ENCODE measurements at regions not wholly inside any gene's neighbourhood (a gene's known extent, or its start where the extent isn't known, plus 50 kb on each side); places are given as distances from the start of the nearest gene placed in this dataset.
"Not testable (repeated sequence)": the region's sequence is repeated elsewhere in the genome, so short reads cannot be mapped to it uniquely, and the experiment has no call there.

DNA sequence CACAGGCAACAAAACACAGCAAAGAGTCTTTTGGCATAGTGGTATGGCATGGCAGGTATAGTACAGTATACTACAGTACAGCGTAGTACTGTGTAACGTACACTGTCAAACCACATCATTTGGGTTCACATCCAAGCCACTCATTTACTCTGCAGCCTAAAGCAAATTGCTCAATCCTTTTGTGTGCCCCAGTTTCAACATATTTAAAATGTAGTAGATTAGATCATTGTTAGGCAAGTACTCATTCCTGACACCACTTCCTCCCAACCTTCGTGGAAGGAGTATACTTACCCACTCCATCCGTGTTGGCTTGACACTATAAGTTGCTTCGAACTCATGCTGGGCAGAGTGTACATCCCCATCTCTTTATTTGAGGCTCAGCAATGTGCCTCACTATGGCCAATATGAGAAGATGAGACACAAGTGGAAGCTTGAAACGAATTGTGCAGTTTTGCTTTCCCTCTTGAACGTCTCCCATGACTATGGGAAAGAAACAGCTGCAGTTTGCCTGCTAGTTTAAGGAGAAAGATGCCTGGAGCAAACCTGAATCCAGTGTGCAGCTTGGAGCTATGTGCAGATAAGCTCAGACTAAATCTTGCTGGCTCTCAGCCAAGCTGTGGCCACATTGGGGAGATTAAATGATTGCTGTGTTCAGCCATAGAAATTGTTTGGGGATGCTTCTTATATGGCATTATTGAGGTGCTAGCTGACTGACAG, 85.7 kb upstream of the TBL1X start:
- DNase-seq (ENCODE audit: low read depth, low spot score), result no peak

GRCh38 chrX:9379697-9380551, 84.9 kb upstream of the TBL1X start:
- DNase-seq (ENCODE audit: low read depth, low spot score), result no peak

DNA sequence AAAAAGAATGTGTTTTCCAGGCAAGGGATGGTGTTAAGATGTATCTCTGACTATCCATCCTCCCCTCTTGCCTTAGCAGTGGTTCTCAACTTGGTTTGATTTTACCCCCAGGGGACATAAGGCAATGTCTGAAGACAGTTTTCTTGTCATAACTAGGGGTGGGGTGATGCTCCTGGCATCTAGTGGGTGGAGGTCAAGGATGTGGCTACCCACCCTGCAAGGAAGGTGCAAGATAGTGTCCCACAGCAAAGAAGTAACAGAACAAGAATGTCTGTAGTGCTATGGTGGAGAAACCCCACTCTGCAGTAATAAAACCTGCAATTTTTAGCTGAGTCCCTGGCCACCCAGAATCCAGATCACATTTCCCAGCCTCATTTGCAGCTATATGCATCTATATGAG, 81.2 kb upstream of the TBL1X start:
- DNase-seq (ENCODE audit: low read depth, low spot score), result no peak

DNA sequence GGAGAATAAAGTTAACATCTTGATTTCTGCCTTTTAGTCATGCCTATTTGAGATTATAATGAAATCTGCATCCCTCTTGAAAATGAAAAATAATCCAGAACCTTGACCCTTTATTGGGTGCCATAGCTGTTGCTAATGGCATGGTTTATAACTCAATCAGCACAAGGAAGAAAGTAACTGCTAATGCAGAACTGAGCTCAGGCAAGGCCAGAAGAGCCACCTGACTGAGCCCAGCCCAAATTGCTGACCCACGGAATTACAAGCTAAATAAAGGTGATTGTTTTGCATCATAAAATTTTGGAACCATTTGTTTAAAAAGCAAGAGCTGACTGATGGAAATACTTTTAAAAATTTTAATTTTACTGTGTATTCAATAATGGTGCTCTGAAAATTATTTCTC, 76.4 kb upstream of the TBL1X start:
- DNase-seq (ENCODE audit: low read depth, low spot score), result no peak

DNA sequence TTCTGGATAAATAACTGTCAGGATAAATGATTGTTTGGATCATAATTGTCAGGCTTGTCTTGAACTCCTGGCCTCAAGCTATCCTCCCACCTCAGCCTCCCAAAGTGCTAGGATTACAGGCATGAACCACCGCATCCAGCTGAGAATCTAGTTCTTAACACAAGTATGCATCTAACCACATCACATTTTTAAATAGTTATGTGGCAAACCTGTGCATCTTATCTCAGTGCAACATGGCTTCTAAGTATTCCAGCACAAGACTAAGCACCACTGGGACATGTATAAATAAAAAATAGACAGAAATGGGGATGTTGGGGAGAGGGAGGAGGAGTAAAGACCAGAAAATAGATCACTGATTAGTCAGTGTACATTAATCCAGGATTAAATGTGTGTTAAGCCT, 74.7 kb upstream of the TBL1X start:
- DNase-seq (ENCODE audit: low read depth, low spot score), result no peak

- no peak for DNase-seq (ENCODE audit: low read depth, low spot score)
These were observed 74.0 kb upstream of the TBL1X start for GRCh38 chrX:9390693-9391368.

- no peak for DNase-seq (ENCODE audit: low read depth, low spot score)
These were observed 72.4 kb upstream of the TBL1X start for GRCh38 chrX:9392445-9392844.

- DNase-seq (ENCODE audit: low read depth, low spot score), result no peak
These were observed 71.3 kb upstream of the TBL1X start for GRCh38 chrX:9393571-9393970.

DNA sequence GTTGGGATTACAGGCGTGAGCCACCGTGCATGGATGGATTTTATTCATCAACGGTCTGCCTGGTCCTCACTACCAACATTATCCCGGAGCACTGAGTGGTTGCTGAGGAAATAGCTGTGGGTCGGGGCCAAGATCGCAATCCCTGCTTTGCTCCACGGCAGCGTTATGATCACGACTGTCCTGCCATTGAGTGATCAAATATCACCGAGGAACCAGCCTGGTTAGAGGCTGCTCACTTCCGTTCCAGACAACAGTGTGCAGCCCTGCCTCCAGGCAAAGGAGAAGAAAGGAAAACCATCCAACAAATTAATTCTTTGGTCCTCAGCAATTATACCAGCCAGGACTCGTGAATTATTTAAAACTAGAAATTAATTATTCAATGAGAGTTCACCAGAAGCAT, 70.6 kb upstream of the TBL1X start:
- DNase-seq (ENCODE audit: low read depth, low spot score), result no peak

GRCh38 chrX:9396930-9397329, 67.9 kb upstream of the TBL1X start:
- no peak for DNase-seq (ENCODE audit: low read depth, low spot score)

DNA sequence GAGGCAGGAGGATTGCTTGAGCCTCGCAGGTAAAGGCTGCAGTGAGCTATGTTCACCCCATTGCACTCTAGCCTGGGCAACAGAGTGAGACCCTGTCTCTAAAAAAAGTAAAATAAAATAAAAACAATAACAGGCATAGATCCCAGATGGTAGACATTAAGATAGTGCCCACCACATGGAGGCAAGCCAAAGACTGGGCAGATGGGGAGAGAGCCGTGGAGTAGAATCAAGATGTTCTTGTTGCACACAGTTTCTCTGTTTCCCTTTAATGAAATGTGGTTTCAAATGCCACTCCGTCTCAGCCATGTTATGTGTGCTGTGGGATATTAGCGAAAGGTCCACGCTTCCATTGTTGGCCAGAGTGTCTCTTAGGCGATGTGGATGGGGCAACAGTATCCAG, 63.8 kb upstream of the TBL1X start:
- no peak for DNase-seq (ENCODE audit: low read depth, low spot score)

DNA sequence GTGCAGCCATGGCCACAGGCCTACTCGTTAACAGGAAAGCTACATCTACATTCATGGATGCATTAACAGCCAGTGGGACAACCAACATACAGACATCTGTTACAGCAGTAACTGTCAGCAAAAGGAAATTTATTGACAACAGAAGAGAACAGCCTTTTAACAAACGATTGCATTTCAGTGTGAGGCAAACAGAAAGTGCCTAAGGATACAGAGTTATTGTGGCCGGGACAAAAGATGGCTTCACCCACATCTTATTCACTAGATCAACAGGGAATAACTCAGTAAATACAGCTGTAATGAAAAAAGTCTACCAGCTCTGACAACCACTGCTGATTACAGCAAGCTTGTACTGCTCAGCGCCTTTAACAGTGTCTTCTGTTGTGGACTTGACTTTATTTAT, 61.5 kb upstream of the TBL1X start:
- DNase-seq (ENCODE audit: low read depth, low spot score), result no peak

DNA sequence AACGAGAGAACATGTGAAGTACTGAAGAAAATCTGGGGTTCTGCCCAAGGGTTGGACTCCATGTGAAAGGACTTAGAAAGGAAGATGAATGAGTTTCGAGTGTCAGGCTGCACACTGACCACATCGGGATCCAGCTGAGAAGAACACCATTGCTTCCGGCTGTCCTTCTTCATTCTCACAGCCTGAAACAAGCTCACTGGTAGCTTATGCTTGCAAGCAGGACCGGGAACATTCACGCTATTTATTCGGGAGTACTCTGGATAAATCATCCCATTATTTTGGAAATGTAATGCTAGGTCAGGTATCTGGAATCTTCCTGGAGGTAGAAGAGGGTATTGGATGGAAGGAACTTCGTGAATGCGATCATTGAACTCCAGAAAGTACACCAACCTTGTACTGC, 59.2 kb upstream of the TBL1X start:
- DNase-seq (ENCODE audit: low read depth, low spot score), result not testable (repeated sequence)

DNA sequence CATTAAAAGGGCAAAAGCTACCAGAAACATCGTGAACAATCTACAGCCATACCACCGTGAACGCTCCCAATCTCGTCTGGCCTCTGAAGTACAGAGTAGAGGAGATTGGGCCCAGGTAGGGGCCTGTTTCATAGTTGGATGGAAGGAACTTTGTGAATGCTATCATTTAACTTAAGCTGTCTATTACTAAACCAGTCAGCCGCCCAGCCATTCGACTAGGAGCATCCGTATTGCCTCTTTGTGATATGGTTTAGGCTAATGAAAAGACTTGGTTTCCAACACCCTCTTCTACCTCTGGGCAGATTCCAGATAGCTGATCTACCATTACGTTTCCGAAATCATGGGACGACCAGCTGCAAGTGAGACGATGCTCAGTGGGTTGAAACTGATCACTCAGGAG, 54.0 kb upstream of the TBL1X start:
- DNase-seq (ENCODE audit: low read depth, low spot score), result not testable (repeated sequence)

- not testable (repeated sequence) for DNase-seq (ENCODE audit: low read depth, low spot score)
These were observed 53.2 kb upstream of the TBL1X start for GRCh38 chrX:9411682-9412081.

GRCh38 chrX:9414416-9414815, 50.4 kb upstream of the TBL1X start:
- no peak for DNase-seq (ENCODE audit: low read depth, low spot score)

Measured in activated naive CD8-positive, alpha-beta T cell treated with anti-CD3 and anti-CD28 coated beads, Interleukin-2, amount 50 U/mL, for 16 hours (primary cell).